NCI-H524 (cell line): ENCODE measurements at regions not wholly inside any gene's neighbourhood (a gene's known extent, or its start where the extent isn't known, plus 50 kb on each side); places are given as distances from the start of the nearest gene placed in this dataset.
A peak's percentile ranks its signal among the peaks of the same experiment; 100 is the strongest.

Experiments used
- DNase-seq, 2 experiments: peaks; one replicate each; lab custom pipeline; 2025; lab: John Stamatoyannopoulos, UW

DNA sequence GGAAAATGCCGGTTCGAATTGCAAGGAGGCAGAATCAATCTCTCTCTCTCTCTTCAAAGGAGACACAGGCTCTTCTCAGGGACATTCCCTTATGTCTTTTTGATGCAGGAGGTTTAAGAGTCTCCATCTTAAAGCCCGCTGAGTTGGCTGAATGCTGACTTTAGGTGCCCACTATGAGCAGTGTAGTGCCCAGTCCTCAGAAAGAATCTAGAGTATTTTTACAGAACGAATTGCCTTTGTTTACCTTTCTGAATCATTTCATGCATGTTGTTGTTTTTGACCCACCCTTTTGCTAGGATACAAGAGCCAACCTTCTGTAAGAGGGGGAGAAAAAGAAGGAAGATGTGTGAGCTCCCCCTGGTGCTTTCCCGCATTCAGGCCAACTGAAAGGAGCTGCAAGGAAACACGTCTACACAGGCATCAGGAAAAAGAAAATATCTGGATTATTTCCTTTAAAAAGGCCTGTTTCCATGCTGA, 193.5 kb upstream of the TCF4 start:
- peak; percentile 32 to 60 for DNase-seq

- no peak for DNase-seq
Observed at GRCh38 chr18:55780586-55781071, 192.6 kb upstream of the TCF4 start.

GRCh38 chr18:55779691-55780585, 191.9 kb upstream of the TCF4 start:
- peak; percentile 3 to 55 for DNase-seq

- DNase-seq, result peak; percentile 12 to 40
Observed at GRCh38 chr18:55778788-55779690, 191.0 kb upstream of the TCF4 start.

DNA sequence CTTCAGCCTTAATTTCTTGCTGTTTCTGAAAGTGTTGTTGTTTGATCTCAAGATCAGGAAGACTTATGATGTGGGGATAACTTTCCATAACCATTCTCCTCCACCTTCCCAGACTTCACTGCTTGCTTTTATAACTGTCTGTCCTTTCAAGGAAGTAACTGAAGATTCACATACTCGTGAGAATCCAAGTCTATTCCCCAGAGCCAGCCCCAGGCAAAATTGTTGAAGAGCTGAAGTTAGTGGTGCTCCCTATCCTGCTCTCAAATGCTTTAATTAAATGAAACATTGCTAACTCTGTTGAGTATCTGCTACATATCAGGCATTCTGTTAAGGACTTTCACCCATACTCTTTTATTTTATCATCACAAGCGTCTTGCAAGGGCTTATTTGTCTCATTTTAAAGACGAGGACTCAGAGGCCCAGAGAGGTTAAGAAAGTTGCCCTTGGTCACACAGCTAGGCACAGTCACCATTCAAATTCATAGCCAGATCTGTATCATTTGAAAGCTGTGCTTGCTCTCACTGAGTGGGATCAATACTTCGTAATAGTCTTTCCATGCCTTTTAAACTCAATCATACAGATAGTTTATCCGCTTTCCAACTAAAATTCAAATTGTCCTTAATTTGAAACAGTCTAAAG, 189.8 kb upstream of the TCF4 start:
- no peak for DNase-seq

- DNase-seq, result no peak
Observed at GRCh38 chr18:55775972-55776371, 188.0 kb upstream of the TCF4 start.

DNA sequence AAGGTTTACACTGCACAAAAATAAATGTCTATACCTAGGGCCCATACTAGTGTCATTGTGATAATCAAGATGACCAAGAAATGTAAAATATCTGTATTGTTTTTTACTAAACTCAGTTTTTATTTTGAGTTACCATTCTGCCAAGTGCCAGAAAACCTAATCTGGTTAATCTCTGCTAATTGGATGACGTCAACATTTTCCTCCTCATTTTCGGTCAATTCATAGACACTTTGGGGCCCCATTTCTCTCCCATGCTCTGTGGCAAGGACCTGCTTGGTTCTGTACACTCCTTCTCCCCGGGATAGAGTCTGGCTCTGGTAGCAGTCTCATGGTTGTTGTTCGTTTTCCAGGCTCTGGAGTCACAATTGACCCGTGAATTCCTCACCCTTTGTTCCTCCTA, 186.5 kb upstream of the TCF4 start:
- DNase-seq, result no peak

- no peak for DNase-seq
Observed at GRCh38 chr18:55768255-55768654, 180.3 kb upstream of the TCF4 start.

DNA sequence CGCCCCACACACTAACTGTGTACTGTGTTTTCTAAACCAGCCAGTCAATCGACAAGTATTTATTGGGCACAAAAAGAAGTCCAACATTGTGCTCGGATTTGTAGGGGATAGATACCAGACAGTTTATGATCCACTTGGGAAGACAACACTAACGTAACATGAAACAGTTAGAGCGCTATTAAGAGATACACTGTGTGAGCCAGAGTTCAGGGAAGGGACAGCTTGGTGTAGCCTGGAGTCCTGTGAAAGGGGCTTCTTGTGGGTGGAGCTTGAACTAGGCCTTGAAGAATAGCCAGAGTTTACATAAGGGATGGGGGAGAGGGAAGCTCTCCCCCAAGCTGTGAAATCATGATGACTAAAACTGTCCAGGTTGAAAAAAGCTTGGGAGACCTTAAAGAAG, 176.4 kb upstream of the TCF4 start:
- DNase-seq, result no peak

- DNase-seq, result no peak
Observed at GRCh38 chr18:55763805-55764204, 175.8 kb upstream of the TCF4 start.

- no peak for DNase-seq
Observed at GRCh38 chr18:55763298-55763697, 175.3 kb upstream of the TCF4 start.

DNA sequence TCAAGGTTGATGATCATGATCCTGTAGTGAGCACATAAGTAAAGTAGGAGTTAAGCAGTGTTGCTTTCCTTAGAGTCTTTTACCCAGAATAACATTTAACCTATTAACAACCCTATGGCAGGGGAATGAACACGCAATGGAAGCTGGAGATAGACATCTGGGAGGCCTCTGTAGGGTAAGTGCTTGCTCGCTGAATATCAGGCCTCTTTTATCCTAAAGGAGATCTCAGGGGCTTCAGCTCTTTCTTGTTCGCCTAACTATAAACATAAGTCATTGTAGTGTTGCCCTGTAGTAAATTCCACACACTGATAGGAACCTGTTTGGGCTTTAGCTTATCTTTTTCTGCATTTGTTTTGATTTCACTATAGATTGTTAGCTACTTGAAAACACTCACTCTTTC, 174.4 kb upstream of the TCF4 start:
- DNase-seq, result no peak

GRCh38 chr18:55753643-55754263, 165.8 kb upstream of the TCF4 start:
- no peak for DNase-seq

- no peak for DNase-seq
Observed at GRCh38 chr18:55751476-55751875, 163.5 kb upstream of the TCF4 start.

DNA sequence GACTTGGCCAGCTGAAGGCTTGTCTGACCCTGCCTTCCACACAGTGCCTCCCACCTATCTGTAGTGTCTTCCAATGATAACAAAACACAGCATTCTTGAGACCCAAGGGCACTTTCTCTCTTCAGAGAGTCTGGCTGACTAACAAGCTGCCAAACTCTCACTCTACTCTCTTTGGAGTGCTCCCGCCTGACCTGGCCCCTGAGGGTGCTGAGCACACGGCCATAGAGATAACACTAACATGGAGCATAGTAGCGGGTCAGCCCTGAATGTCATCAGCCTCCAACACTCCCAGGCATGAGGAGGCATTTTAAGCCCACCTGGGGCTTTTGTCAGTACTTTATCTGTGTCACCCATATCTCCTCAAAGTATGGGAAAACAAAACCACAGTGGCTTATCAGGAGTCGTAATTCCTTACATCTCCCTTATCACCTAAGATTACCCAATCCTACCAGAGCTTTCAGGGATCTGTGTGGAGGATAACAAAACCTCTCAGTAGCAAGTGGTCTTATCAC, 160.3 kb upstream of the TCF4 start:
- no peak for DNase-seq

DNA sequence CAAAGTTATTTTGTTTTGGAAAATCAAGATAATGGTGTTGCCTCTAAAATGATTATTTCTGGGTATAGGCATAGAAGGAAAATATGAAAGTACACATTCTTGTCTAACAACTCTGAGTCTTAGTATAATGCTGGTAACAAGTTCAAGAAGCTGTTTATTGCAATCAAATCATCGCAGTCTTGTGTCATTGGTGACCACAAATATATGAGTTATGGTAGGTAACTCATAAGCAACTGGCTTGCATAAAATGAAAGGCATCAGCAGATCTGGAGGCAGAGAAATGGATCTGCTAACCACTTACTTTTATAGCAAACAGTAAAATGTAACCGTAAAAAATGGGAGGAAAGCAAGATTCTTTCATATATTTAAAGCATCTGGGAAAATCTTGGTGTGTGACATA, 156.2 kb upstream of the TCF4 start:
- DNase-seq, result no peak

GRCh38 chr18:55743736-55744135, 155.7 kb upstream of the TCF4 start:
- DNase-seq, result no peak

GRCh38 chr18:55743133-55743532, 155.1 kb upstream of the TCF4 start:
- no peak for DNase-seq

DNA sequence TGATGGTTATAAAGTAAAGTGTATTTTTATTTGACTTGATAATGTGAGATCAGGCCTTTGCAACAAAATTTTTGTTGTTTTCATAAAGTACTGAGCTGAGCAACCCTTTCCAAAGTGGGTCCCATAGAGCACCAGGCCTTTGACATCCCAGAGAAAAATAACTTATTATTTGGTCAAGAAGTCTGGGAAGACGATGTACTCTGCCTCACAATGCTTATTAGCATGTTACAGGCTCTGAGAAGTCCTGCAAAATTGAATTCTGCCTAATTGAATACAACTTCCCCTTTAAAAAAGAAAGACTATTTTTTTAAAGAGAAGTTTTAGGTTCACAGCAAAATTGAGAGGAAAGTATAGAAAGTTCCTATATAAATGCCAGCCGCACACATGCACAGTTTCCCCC, 151.5 kb upstream of the TCF4 start:
- DNase-seq, result no peak

DNA sequence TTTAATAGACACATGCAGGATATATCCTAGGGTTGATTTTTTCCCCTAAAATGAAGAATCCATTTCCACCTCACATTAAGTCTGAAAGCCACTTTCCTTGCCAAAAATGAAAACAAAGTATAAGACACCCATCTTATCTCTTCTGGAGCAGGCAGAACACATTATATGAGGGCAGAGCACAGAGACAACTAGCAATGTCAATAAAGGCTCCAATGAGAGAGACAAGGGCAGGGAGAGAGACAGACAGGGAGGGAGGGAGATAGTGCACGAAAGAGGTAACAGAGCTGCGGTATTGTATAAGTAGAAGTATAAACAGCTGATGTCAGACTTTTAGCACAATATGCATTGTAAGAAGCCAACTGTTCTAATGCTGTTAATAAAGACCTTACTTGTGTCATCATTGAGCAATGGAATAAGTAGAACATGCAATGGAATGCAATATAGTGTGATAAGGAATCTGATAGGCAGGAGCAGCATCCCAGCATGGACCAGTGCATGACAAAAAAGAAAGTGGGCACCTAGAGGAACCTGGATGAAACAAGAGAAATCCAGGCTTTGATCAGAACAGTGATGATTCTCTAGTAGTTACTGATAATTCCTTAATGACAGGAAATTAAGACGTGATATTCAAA, 150.6 kb upstream of the TCF4 start:
- no peak for DNase-seq
